Activated naive CD8-positive, alpha-beta T cell treated with anti-CD3 and anti-CD28 coated beads, Interleukin-2, amount 10 ng/mL, durations not matched to agents 7 days and 5 days (primary cell): ENCODE measurements at regions not wholly inside any gene's neighbourhood (a gene's known extent, or its start where the extent isn't known, plus 50 kb on each side); places are given as distances from the start of the nearest gene placed in this dataset.
A peak's percentile ranks its signal among the peaks of the same experiment; 100 is the strongest.

Source experiments
- ATAC-seq: fragments of 150-1000 bp; cut with Tn5 transposase; one replicate; pipeline ENCODE4 v1.10.0; 2021; ENCODE audit warnings: low read depth, moderate library complexity
- POLR2A ChIA-PET: fragments of 350-600 bp; sonication (Branson Sonifier 250); formaldehyde crosslinking; loops from one replicate; lab custom pipeline; 2021; ENCODE audit warnings: antibody characterized with exemption; lab: Charles Lee
- DNase-seq: peaks from one replicate; pipeline ENCODE4 v3.0.0; 2021
- H3K27ac Mint-ChIP-seq: one replicate; pipeline ENCODE4 v1.8.0; 2022; ENCODE audit warnings: mild to moderate bottlenecking, mixed read lengths
- H3K27me3 Mint-ChIP-seq: one replicate; pipeline ENCODE4 v1.8.0; 2022; ENCODE audit warnings: mild to moderate bottlenecking, moderate library complexity, mixed read lengths
- H3K36me3 Mint-ChIP-seq: one replicate; pipeline ENCODE4 v1.8.0; 2021; ENCODE audit warnings: mild to moderate bottlenecking, mixed read lengths
- H3K4me1 Mint-ChIP-seq: one replicate; pipeline ENCODE4 v1.8.0; 2021; ENCODE audit warnings: mixed read lengths
- H3K4me3 Mint-ChIP-seq: one replicate; pipeline ENCODE4 v1.8.0; 2022; ENCODE audit warnings: mild to moderate bottlenecking, moderate library complexity, mixed read lengths
- H3K9me3 Mint-ChIP-seq: one replicate; pipeline ENCODE4 v1.8.0; 2021; ENCODE audit warnings: mixed read lengths

DNA sequence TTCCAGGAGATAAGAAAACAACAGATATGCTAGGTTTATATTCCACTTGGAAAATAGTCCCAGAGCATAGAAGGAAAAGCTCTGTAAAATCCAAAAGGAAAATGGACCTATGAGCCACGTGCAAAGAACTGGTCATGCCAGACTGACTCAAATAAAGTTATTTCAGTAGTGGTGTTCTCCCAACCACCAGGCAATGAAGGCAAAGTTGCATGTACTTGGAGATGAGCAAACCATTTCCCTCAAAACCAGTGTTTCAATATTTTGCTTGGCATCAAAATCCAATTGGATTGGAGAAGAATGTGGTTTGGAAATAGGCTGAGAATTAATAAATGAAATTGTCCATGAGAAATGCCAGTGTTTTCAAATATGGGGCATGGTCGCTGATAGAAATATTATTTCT lies 237.5 kb downstream of the ICOS start:
- H3K27me3 Mint-ChIP-seq, result peaks cover 9% of the 10 kb centered on the region
- H3K4me1 Mint-ChIP-seq, result no peaks in the 10 kb centered on the region
- no peak overlapping the region for H3K4me3 Mint-ChIP-seq
- H3K9me3 Mint-ChIP-seq, result no peaks in the 10 kb centered on the region
- POLR2A ChIA-PET, result no interaction called here
- no peak for ATAC-seq
- DNase-seq, result no peak
- H3K27ac Mint-ChIP-seq, result no peak overlapping the region
- H3K36me3 Mint-ChIP-seq, result no peaks in the 10 kb centered on the region

DNA sequence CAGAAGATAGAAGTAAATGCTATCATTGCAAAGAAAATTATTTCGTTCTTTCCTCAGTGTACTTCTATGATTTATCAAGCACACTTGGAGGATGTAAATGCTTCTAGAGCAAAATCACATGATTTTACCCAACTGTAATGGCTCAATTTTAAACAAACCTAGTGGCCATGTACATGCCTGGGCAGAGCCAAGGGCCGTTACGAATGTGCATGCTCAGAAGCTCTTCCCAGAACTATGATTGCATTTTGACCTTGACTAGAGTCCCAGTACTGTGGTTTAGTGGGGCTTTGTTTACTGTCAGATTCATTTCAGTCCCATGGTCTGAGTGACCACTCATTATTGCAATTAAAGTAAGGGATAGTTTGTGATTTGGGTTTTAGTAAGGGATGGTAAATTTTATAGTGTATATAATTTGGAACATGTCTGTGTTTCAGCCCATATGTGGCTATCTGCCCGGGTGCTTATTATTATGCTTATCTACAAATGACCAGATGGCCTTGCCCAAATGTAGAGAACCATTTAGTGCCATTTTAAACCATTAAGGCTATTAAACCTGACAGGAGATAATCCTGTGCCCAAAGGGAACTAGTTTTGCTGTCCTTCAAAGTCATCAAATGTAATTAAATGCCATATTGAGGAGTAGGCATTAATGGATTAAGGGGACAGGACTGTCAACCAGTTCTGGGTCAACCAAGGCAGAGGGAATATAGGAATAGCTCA lies 239.1 kb downstream of the ICOS start:
- H3K27ac Mint-ChIP-seq, result no peak overlapping the region
- H3K9me3 Mint-ChIP-seq, result no peaks in the 10 kb centered on the region
- DNase-seq, result no peak
- no peaks in the 10 kb centered on the region for H3K4me1 Mint-ChIP-seq
- H3K36me3 Mint-ChIP-seq, result no peaks in the 10 kb centered on the region
- ATAC-seq, result no peak
- POLR2A ChIA-PET, result no interaction called here
- peaks cover 19% of the 10 kb centered on the region for H3K27me3 Mint-ChIP-seq
- H3K4me3 Mint-ChIP-seq, result no peak overlapping the region

DNA sequence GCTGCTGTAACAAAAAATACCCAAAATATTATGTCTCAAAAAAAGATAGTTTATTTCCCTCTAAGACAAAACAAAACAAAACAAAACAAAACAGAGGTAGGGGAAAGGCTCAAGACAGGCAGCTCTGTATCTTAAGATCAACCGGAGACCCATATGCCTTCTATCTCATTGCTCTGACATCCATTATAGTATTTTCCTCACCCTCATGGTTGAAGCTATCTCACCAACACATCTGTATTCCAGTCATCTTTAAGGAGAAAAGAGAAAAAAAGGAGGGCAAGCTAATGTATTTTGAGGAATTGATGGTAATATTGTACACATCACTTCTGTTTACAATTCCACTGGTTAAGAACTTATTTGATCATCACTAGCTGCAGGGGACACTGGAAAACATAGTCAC lies 239.7 kb downstream of the ICOS start:
- DNase-seq (no peak), ATAC-seq (no peak)
- no peaks in the 10 kb centered on the region for H3K9me3 Mint-ChIP-seq
- H3K4me3 Mint-ChIP-seq, result no peak overlapping the region
- H3K27ac Mint-ChIP-seq, result no peak overlapping the region
- POLR2A ChIA-PET, result no interaction called here
- H3K4me1 Mint-ChIP-seq, result no peaks in the 10 kb centered on the region
- H3K36me3 Mint-ChIP-seq, result no peaks in the 10 kb centered on the region
- H3K27me3 Mint-ChIP-seq, result peaks cover 21% of the 10 kb centered on the region

DNA sequence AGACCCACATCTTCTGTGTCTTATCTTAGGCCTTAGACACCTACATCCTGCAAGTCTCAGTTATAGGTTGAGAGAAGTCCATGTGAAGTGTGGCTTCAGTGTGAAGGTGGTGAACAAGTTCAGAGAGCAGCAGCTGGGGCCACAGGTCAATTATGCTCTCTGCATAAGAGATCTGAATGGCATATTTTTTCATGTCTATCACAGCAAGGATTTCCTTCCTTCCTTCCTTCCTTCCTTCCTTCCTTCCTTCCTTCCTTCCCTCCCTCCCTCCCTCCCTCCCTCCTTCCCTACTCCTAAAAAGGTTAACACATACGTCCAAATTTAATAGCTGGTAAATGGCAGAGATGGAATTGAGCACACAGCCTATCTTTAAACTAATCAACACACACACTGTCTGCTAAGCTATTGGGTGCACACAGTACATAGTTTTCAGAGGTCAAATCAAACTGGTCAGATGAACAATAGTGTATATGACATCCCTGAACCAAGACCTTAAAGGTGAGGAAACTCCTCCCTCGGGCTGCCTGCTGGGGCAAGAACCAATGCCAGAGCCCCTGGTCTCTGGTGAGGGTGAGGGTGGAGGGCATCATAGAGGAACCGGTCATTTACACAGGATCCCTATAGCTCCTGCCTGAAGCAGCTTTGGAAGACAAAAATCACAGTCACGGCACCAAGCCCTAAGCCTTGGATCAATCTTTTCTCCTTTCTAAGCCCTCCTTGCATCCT lies 240.9 kb downstream of the ICOS start:
- POLR2A ChIA-PET, result interaction anchor here (0.6 kb wide), 1 partner anchor 11 kb away, joined by 4 read pairs; no protein-coding TSS in a partner anchor
- peak; percentile 39 for ATAC-seq

DNA sequence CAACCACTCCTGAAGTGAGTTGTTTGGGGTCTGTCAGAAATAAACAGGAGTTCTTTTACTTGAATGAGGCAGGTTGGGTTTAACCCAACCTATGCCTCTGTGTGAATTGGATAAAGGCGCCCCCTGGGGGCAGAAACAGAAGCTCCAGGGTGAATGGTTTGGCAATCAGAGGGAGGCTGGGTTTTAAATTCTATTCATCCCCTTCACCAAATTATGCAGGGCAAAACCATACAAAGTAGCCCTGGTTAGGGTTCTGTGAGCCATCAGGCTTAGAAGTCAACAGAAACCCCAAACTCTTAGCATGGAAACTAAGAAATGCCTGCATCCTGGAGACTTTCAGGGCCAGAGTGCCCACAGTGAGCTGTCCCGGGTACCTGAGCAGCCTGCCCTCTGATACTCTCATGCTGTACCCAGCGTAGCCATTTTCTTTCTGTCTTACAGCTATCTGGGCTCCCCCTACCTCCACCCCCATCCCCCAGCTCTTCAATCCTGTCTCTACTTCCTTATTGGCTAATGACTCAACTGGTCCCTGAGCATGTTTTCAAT lies 241.5 kb downstream of the ICOS start:
- H3K4me1 Mint-ChIP-seq, result no peaks in the 10 kb centered on the region
- no peak overlapping the region for H3K27ac Mint-ChIP-seq
- H3K4me3 Mint-ChIP-seq, result no peak overlapping the region
- no peaks in the 10 kb centered on the region for H3K36me3 Mint-ChIP-seq
- H3K27me3 Mint-ChIP-seq, result peaks cover 27% of the 10 kb centered on the region
- DNase-seq (peak; percentile 68), ATAC-seq (peak; percentile 78)
- POLR2A ChIA-PET, result interaction anchor here (0.5 to 0.6 kb wide), 2 partner anchors 11 to 12 kb away, joined by 4 to 6 read pairs; no protein-coding TSS in a partner anchor
- no peaks in the 10 kb centered on the region for H3K9me3 Mint-ChIP-seq

More for the DNA sequence above, 240.9 kb downstream of the ICOS start:
- DNase-seq, result no peak
- H3K27ac Mint-ChIP-seq, result no peak overlapping the region
- H3K4me1 Mint-ChIP-seq, result no peaks in the 10 kb centered on the region
- no peaks in the 10 kb centered on the region for H3K9me3 Mint-ChIP-seq
- H3K4me3 Mint-ChIP-seq, result no peak overlapping the region
- peaks cover 24% of the 10 kb centered on the region for H3K27me3 Mint-ChIP-seq
- no peaks in the 10 kb centered on the region for H3K36me3 Mint-ChIP-seq

DNA sequence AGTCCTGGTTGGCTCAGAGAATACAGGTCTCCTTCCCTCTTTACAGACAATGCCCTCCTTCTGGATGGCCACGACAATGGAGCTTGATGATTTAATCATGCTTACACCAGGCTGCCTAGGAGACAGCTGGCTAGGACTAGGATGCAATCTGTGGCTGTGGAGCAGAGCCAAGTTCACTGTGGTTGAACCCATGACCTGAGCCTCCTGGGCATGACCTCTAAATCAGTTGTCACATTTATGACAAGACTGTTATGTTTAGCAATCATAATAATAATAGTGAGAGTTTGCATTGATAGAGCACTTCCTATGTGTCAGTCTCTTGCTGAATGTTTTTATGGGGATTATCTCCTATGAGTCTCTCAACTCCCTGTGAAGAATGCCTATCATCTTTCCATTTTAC lies 244.1 kb downstream of the ICOS start:
- Mint-ChIP-seq H3K36me3 (no peaks in the 10 kb centered on the region), H3K27me3 (peaks cover 32% of the 10 kb centered on the region), H3K27ac (no peak overlapping the region), H3K4me3 (no peak overlapping the region), H3K4me1 (peaks cover 2% of the 10 kb centered on the region), H3K9me3 (no peaks in the 10 kb centered on the region)
- DNase-seq, result no peak
- POLR2A ChIA-PET, result no interaction called here
- ATAC-seq, result no peak

DNA sequence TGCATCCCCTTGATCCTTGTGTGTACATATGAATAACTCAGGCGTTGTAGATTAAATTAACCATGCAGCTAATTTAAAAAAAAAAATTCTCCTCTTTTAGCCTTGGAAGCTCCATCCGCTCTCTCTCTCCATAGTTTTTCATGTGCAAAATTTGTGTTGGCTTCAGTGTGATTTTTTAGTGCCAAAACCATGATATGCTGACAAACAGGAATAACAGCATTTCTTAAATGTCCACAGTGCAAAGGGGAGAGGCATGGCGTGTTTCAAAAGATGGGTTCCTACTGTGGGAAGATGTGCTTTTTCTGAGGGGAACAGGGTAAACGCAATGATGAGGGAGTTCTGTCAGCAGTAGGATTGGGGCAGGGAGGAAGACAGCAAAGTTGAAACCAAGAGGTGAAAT lies 247.0 kb downstream of the ICOS start:
- POLR2A ChIA-PET, result no interaction called here
- ATAC-seq (no peak), DNase-seq (no peak)
- peaks cover 28% of the 10 kb centered on the region for H3K27me3 Mint-ChIP-seq
- H3K4me3 Mint-ChIP-seq, result no peak overlapping the region
- H3K4me1 Mint-ChIP-seq, result peaks cover 10% of the 10 kb centered on the region
- H3K9me3 Mint-ChIP-seq, result no peaks in the 10 kb centered on the region
- H3K27ac Mint-ChIP-seq, result no peak overlapping the region
- no peaks in the 10 kb centered on the region for H3K36me3 Mint-ChIP-seq

DNA sequence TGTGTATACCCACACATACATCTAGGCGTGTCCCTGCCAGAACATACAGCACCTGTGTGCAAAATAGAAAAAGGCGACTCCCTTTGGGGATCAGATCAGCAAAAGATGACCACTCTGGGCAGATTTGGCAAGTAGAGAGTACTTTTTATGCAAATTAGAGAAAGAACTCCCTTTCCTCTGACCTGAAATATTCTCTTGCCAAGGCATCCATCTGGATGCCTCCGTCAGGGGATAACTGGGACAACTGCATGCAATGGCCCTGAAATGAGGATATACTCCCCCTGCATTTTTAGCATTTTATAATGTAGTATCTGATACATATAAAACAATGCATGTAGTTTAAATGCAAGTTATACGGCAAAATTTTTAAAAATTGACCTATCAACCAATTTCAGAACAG lies 247.7 kb downstream of the ICOS start:
- H3K27me3 Mint-ChIP-seq, result peaks cover 26% of the 10 kb centered on the region
- H3K4me1 Mint-ChIP-seq, result peaks cover 10% of the 10 kb centered on the region
- H3K4me3 Mint-ChIP-seq, result no peak overlapping the region
- ATAC-seq (no peak), DNase-seq (no peak)
- H3K9me3 Mint-ChIP-seq, result no peaks in the 10 kb centered on the region
- POLR2A ChIA-PET, result no interaction called here
- no peak overlapping the region for H3K27ac Mint-ChIP-seq
- H3K36me3 Mint-ChIP-seq, result no peaks in the 10 kb centered on the region

DNA sequence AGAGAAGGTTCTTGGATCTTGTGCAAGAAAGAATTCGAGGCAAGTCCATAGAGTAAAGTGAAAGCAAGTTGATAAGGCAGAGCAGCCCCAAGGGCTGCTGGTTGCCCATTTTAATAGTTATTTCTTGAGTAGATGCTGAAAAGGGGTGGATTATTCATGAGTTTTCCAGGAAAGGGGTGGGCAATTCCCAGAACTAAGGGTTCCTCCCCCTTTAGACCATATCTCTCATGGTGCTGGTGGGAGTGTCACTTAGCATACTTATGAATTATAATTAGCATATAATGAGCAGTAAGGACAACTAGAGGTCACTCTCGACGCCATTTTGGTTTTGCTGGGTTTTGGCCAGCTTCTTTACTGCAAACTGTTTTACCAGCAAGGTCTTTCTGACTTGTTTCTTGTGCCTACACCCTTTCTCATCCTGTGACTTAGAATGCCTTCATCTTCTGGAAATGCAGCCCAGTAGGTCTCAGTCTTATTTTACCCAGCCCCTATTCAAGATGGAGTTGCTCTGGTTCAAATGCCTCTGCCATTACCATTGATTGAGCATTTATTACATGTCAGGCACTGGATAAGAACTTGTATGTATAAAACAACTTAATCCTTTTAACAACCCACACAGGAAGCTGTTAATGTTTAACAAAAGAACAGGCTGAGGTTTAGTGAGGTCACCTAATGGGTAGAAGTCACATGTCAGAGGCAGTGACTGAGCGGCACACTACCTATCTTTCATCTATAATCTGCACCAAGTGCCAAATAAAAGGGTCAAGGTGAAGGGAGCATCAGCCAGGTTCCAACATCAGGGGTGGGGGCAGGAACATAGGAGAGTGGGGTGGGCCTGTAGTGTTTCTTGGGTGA lies 250.9 kb downstream of the ICOS start:
- DNase-seq (no peak), ATAC-seq (peak; percentile 68)
- POLR2A ChIA-PET, result no interaction called here
- Mint-ChIP-seq H3K4me3 (no peak overlapping the region), H3K9me3 (no peaks in the 10 kb centered on the region), H3K36me3 (no peaks in the 10 kb centered on the region), H3K27me3 (peaks cover 10% of the 10 kb centered on the region), H3K4me1 (peaks cover 10% of the 10 kb centered on the region), H3K27ac (no peak overlapping the region)

DNA sequence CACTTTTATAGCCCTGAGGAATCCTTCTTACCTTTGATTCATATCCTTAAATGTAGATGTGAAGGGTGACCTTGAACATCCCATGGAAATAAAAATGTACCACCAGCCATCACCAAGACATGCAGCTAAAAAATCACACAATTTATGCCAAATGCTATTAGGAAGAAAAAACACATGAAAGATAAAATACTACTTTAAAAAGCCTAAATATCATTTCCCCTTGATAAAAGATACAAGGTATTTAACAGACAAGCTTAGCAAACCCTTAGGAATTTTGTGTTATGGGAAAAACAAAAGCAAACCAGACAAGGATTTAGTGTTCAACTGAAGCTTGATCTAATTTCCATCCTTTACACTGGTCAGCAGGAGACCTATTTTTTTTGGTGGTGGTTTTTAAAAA lies 255.0 kb downstream of the ICOS start:
- ATAC-seq (no peak), DNase-seq (no peak)
- no peaks in the 10 kb centered on the region for H3K9me3 Mint-ChIP-seq
- no peak overlapping the region for H3K4me3 Mint-ChIP-seq
- H3K27me3 Mint-ChIP-seq, result peaks cover 3% of the 10 kb centered on the region
- no peak overlapping the region for H3K27ac Mint-ChIP-seq
- POLR2A ChIA-PET, result no interaction called here
- no peaks in the 10 kb centered on the region for H3K36me3 Mint-ChIP-seq
- H3K4me1 Mint-ChIP-seq, result peaks cover 8% of the 10 kb centered on the region

DNA sequence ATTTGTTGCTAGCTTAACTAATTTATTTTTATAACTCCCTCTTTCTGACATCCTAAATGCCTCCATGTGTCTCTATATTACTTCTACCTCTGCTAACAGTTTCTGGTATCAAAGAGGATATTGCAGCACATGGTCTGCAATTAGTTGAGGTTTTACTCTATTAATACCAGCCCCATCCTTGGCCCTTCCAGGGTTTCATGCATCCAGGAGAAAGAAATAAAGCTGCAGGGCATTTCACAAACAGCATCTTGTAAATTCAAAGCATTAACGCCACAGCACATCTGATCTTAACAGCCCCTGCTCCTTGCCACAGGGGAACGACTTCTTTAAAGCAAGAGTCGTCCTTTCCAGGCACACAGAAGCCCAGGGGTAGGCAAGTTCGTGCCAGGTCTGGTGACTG lies 258.9 kb downstream of the ICOS start:
- Mint-ChIP-seq H3K36me3 (no peaks in the 10 kb centered on the region), H3K27me3 (peaks cover 6% of the 10 kb centered on the region), H3K27ac (no peak overlapping the region), H3K9me3 (no peaks in the 10 kb centered on the region), H3K4me1 (no peaks in the 10 kb centered on the region), H3K4me3 (no peak overlapping the region)
- DNase-seq, result no peak
- POLR2A ChIA-PET, result no interaction called here
- no peak for ATAC-seq

DNA sequence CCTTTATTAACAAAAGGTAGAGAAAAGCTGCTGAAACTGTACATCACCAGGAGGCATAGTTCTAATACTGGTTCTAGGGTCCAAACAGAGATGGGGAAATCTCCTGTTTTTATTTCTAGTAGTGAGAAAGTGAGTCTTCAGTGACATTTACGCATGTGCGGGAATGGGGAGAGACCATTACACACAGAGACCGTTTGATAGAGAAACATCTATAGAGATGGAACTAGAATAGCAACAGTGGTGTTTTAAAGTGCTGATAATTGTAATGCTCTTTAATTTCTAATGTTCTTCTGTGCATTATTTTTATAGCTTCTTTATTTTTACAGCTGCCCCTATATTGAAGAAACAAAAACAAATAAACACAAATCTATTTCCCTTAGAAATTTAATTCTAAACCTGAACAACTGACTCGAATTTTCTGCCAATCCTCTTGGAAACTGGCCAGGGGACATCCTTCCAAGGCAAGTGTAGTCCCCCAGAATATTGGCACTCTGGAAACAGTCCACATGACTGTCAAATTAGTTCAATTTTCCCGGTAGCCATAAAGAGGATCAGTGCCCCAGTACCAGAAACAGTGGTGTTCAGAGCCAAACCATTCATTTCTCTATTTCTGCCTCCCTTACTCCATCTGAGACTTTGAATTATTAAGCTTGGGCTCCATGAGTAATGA lies 260.9 kb downstream of the ICOS start:
- ATAC-seq, result no peak
- Mint-ChIP-seq H3K27me3 (peaks cover 11% of the 10 kb centered on the region), H3K4me3 (no peak overlapping the region), H3K4me1 (no peaks in the 10 kb centered on the region), H3K27ac (no peak overlapping the region), H3K9me3 (no peaks in the 10 kb centered on the region), H3K36me3 (no peaks in the 10 kb centered on the region)
- POLR2A ChIA-PET, result no interaction called here
- DNase-seq, result no peak

DNA sequence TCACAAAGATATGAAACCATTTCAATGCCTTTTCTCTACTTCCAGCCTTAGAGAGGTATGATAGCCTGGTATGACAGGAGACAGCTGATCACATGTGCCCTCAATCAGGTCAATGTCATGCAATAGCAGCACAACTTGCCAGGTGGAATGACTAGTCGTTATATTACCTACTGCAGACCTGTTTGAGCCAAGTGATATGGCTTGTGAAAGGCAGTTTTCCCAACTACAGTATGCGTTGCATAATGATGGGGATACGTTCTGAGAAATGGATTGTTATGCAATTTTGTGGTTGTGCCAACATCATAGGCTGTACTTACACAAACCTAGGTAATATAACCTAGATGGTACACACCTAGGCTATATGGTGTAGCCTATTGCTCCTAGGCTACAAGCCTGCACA lies 262.8 kb downstream of the ICOS start:
- Mint-ChIP-seq H3K9me3 (no peaks in the 10 kb centered on the region), H3K4me1 (peaks cover 4% of the 10 kb centered on the region), H3K4me3 (no peak overlapping the region), H3K36me3 (no peaks in the 10 kb centered on the region), H3K27ac (no peak overlapping the region), H3K27me3 (peaks cover 11% of the 10 kb centered on the region)
- DNase-seq (no peak), ATAC-seq (no peak)
- POLR2A ChIA-PET, result no interaction called here
